GM06990 (cell line): ENCODE measurements at regions not wholly inside any gene's neighbourhood (a gene's known extent, or its start where the extent isn't known, plus 50 kb on each side); places are given as distances from the start of the nearest gene placed in this dataset.

ENCODE experiments used
- DNase-seq: peaks from one replicate; pipeline ENCODE4 v3.0.0-alpha.2; 2011; ENCODE audit not compliant: insufficient read length; ENCODE audit errors: extremely low read depth
- H3K27me3 ChIP-seq: replicated peaks from 2 replicates; pipeline ENCODE4 v1.6.0; 2011; ENCODE audit warnings: low read length; ENCODE audit not compliant: control insufficient read depth, insufficient read depth
- H3K36me3 ChIP-seq: 2 replicates; pipeline ENCODE4 v1.5.1; 2011; ENCODE audit warnings: low read length; ENCODE audit not compliant: control insufficient read depth, insufficient read depth
- H3K4me3 ChIP-seq: replicated peaks from 2 replicates; pipeline ENCODE4 v1.5.1; 2011; ENCODE audit warnings: low read depth, mild to moderate bottlenecking, control low read depth, low read length
- TF ChIP-seq, protein P1 (sequence below): IDR thresholded peaks from 2 replicates; pipeline ENCODE4 v1.5.1; 2011; ENCODE audit warnings: low read length, control low read depth, mild to moderate bottlenecking, inconsistent platforms; ENCODE audit not compliant: insufficient read depth, poor library complexity, severe bottlenecking

DNA sequence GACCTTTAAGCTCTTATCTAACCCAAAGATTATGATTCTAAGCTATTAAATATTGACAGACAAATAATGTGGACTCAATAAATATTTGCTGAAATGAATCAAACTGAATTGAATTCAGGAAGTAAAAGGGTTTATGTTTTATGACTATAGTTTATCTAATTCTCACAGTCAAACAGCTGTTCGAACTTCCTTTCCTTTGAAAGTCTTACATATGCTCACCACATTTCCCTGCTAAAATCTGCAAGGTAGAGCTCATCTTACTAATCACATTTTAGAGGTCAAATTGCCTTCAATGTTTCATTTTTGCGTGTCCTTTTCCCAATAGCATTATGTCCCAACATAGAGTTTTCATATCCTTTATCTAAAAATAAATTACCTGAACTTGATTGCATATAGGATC is 154.9 kb upstream of the PPP1R3A start:
- TF ChIP-seq, protein P1, sequence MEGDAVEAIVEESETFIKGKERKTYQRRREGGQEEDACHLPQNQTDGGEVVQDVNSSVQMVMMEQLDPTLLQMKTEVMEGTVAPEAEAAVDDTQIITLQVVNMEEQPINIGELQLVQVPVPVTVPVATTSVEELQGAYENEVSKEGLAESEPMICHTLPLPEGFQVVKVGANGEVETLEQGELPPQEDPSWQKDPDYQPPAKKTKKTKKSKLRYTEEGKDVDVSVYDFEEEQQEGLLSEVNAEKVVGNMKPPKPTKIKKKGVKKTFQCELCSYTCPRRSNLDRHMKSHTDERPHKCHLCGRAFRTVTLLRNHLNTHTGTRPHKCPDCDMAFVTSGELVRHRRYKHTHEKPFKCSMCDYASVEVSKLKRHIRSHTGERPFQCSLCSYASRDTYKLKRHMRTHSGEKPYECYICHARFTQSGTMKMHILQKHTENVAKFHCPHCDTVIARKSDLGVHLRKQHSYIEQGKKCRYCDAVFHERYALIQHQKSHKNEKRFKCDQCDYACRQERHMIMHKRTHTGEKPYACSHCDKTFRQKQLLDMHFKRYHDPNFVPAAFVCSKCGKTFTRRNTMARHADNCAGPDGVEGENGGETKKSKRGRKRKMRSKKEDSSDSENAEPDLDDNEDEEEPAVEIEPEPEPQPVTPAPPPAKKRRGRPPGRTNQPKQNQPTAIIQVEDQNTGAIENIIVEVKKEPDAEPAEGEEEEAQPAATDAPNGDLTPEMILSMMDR: no peak
- no peaks in the 10 kb centered on the region; the same call in 1 of the 2 replicates for H3K27me3 ChIP-seq
- no peak for DNase-seq
- no peak overlapping the region for H3K4me3 ChIP-seq
- no peaks in the 10 kb centered on the region for H3K36me3 ChIP-seq

DNA sequence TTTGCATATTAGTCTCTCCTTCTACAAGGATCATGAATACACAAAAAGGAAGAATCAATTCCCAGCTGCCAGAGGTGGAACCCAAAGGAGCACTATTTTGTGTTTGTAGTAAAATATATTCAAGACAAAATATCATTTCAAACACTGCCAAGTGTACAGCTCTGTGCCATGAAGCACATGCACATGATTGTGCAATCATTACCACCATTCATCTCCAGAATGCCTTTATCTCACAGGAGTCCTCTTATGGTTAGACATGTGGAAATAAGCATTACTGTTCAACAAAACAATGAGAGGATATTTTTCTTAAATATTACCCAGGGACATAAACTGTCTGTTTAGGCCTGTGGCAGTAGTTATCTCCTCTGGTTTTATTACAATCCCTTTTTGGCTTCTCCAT is 151.4 kb upstream of the PPP1R3A start:
- TF ChIP-seq, protein P1: no peak
- Histone ChIP-seq H3K36me3 (no peaks in the 10 kb centered on the region), H3K27me3 (no peaks in the 10 kb centered on the region; the same call in 1 of the 2 replicates), H3K4me3 (no peak overlapping the region)
- DNase-seq: no peak

DNA sequence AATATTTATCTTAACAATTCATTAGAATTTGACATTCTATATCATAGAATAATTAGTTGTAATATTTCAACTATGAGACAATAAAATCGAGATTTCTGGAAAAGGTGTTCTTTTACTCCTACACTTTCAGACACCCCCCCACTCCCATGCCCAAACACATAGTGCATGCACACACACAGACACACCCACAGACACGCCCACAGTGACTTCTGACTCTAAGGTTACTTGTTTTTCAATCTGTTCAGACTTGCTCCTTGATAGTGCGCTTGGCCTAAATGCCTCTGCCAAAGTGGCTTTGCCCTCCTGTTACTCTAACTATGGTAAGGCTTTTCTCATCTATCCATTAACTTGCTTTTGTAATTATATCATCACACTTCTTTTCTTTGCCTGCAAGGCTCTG is 144.0 kb upstream of the PPP1R3A start:
- DNase-seq: no peak
- TF ChIP-seq, protein P1: no peak
- no peaks in the 10 kb centered on the region for H3K27me3 ChIP-seq
- no peaks in the 10 kb centered on the region for H3K36me3 ChIP-seq
- no peak overlapping the region for H3K4me3 ChIP-seq

DNA sequence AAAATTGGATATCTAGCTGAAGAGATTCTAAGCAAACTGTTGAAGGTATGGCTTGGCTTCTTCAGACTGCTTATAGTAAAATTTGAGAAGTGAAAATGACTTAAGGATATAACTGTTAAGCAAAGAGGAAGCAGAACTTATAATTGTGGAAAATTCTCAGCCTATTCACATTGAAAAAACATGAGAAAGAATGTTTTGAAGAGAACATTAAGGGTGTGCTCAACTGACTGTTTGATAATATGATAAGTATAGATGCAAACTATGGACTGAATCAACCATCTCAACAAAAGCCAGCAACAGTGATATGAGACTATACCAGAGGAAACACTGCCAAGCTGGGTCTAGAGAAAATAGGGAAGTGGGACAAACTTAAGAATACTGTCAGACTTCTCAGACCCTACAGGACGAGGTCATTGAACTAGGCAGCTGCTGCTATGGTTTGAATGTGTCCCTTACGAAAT is 133.1 kb upstream of the PPP1R3A start:
- TF ChIP-seq, protein P1: no peak

DNA sequence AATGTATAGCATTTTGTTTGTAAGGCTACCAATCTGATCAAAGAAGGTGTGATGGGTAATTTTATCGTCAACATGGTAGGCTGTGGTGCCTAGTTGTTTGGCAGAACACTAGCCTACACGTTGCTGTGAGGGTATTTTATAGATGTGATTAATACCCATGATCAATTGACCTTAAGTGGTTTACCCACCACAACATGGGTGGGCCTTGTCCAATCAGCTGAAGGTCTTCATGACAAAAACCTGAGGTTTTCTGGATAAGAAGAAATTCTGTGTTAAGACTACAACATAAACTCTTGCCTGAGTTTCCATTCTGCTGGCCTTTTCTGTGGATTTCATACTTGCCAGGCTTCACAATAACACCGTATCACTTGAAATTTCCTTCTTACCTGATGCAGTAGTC is 131.8 kb upstream of the PPP1R3A start:
- DNase-seq: no peak
- TF ChIP-seq, protein P1: no peak
- Histone ChIP-seq H3K36me3 (no peaks in the 10 kb centered on the region), H3K27me3 (no peaks in the 10 kb centered on the region), H3K4me3 (no peak overlapping the region)

More for the DNA sequence above, 133.1 kb upstream of the PPP1R3A start:
- H3K27me3 ChIP-seq: no peaks in the 10 kb centered on the region
- H3K36me3 ChIP-seq: no peaks in the 10 kb centered on the region
- no peak overlapping the region for H3K4me3 ChIP-seq
- peak; percentile 24 for DNase-seq
